GM18507 (cell line): ENCODE measurements at regions not wholly inside any gene's neighbourhood (a gene's known extent, or its start where the extent isn't known, plus 50 kb on each side); places are given as distances from the start of the nearest gene placed in this dataset.

Experiments used
- DNase-seq: peaks from one replicate; pipeline ENCODE4 v3.0.0; 2011; ENCODE audit warnings: low read depth; ENCODE audit not compliant: insufficient read length; ENCODE audit errors: extremely low spot score
- FAIRE-seq: peaks from 2 replicates; lab custom pipeline; 2011; peaks lifted over from hg19 to GRCh38; lab: Jason Lieb, UNC

DNA sequence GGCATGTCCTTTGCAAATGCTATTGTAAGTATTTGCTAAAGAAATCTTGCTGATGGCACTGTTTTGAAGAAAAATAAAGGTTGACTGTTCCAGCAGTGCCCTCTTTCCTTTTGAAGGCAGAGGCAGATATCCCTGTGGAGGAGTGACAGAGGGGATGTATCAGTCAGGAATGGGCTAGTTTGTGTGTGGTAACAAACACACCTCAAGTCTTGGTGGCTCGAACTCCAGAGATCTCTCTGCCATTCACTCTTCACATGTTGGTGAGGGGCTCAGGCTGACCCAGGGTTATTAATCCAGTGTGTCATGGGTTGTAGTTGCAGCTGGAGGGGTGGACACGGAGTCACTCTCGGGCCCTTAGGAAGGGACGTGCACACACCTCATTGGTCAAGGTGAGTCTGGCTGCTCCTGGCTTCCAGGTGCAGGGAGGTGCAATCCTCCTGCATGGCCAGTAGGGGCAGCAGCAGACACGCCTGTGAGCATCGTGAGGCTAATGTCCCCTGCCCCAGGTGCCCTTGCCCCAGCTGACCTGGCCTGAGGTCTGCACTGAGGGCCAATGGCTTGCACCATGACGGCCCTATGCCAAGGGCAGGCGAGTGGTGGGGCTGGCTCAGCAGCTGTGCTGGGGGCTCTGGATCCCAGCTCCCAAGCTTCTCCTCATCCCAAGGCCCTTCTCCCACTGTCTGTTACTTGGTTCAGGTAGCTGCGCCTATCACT lies 146.5 kb downstream of the ASB1 start:
- peak; percentile 54 for DNase-seq
- peak; percentile 44 for FAIRE-seq

DNA sequence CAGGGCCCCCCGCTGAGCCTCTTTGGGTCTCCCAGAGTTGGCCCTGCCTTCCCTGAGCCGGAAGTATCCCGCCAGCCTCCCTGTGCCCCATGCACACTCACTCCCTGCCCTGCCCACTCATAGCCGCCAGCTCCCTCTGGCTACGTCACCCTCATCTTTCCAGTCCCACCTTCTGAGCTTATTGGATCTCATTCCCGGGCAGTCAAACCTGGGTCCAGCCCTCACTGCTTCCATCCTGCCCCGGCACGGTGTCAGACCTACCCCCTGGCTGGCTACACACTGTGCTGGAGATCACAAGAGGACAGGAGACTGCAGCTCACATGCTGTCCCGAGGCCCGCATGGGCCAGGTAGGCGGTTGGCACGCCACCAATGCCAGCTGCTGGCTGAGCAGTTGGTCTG lies 147.2 kb downstream of the ASB1 start:
- DNase-seq (no peak), FAIRE-seq (no peak)

DNA sequence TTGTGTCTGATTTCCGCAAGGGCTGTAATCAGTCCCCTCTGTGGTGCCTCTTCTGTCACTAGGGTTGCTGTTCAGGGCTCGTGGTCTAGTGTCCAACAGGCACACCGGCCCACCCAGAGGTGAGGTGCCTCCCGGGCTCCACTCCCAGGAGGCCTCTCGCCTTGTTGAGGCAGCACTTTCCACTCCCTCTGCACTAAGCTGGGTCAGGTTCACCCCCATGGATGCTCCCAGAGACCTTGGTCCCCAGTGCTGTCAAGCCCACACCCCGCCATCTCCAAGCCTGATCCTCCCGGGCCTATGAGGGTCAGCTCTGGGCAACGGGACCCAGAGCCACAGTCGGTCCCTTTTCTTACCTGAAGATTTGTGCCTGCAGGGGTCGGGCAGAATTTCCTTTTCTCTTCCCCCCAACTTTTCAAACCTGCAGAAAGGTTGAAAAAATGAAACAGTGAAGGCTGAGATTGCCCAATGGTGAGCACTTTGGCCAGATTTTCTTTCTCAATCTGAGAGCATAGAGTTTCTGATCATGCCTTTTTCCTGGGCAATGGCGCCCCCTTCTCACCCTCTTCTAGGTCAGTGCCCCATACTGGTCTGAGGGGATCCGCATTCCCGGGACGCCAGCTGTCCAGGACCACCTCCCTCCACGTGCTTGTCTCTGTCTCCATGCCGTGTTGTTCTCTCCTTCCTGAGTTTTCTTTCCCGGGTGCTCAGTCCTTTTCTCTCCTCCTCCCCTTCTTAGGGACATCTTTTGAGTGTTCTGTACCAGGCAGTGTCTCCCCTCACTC lies 148.0 kb downstream of the ASB1 start:
- no peak for DNase-seq
- no peak for FAIRE-seq

DNA sequence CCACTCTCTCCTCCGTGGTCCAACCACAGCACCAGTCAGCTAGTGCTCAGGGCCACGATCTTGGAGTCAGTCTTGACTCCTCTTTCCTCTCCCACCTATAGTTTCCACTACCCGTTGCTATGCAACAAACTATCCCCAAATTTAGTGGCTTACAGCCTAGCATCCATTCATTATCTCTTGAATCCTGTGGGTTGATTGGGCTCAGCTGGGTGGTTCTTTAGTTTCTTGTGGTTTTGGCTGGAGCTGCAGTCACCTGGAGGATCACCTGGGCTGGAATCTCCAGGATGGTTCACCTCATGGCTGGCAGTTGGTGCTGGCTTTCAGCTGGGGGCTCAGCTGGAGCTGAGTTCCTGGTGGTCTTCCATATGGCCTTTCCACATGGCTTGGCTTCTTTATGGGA lies 149.9 kb downstream of the ASB1 start:
- FAIRE-seq (no peak), DNase-seq (no peak)

DNA sequence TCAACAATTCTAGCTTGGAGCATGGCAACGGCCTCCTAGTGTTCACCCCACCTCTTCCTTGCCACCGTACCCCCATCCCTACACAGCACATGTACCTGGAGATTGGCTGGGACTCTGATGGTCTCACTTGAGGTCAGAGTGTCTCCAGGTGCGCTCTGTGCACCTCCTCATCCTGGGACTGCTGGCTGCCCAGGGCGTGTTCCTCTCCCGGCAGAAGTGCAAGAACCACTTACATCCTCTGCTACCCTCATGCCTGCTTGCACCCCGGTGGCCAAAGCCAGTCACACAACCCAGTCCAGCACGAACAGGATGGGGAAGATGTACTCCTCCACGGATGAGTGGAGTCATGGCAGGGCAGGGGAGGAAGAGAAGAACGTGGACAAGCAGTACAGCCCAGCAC lies 151.5 kb downstream of the ASB1 start:
- no peak for FAIRE-seq
- DNase-seq = no peak

DNA sequence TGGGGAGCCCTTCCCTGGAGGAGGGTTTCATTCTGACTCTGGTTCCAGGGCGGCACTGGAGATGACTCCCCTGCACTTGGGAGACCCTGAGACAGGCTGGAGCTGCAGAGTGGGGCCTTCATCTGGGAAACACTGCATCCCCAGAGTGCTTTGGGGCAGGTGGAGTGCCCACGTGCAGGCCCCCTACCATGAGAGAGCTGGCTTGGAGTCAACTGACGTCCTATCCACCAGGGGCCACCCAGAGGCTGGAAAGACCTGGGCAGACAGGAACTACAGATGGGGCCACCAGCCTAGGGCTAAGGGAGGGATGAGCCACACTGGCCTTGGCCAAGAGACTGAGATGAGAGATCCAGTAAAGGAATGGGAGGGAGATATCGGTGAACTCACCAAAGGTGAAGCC lies 153.8 kb downstream of the ASB1 start:
- FAIRE-seq = no peak
- DNase-seq = no peak

DNA sequence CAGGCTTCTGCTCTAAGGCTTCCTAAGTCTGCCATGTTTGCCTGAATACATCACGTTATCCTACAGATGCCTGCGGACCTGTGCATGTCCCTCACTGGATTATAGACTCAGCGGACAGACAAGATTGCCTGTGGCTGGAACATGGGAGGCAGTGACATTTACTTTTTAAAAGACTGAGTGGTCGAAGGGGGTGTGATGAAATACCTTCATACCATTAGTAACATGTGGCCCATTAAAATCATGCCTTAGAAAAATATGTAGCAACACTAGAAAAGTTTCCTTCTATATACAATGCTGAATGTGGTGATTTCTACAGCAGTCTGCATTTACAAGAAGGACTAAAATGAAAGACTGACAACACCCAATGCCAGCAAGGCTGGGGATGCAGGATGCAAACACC lies 154.4 kb downstream of the ASB1 start:
- FAIRE-seq = no peak
- no peak for DNase-seq

DNA sequence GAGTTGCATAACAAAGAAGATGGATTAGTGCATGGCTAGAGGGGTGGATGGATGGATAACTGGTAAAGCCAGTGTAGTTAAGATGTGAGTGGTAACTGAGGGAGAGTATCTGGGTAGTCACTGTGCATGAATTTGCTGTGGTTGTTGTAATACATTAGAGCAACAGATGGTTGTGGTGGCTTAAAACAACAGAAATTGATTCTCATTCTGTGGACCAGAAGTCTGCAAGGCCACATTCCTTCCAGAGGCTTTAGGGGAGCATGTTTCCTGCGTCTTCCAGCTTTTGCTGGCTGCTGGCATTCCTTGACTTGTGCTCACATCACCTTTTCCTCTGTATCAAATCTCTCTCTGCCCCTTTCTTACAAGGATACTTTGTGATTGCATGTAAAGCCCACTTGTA lies 155.4 kb downstream of the ASB1 start:
- DNase-seq (no peak), FAIRE-seq (no peak)

DNA sequence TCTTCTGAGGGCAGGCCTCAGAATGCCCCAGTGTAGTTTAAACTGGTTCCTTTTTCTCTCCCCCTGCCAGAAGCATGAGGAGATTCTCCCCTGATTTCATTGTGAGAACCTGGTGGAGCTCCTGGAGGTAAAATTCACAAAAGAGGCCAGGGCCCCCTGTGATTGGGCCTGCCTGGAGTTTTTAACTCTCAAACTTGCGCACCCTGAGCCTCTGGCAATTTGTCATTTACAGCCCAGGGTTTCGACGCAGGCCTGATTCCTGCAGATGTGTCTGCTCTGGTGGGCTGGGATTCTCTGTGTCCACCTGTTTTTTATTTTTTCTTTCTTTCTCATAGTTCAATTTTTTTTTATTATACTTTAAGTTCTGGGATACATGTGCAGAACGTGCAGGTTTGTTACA lies 157.9 kb downstream of the ASB1 start:
- no peak for DNase-seq
- FAIRE-seq = no peak

DNA sequence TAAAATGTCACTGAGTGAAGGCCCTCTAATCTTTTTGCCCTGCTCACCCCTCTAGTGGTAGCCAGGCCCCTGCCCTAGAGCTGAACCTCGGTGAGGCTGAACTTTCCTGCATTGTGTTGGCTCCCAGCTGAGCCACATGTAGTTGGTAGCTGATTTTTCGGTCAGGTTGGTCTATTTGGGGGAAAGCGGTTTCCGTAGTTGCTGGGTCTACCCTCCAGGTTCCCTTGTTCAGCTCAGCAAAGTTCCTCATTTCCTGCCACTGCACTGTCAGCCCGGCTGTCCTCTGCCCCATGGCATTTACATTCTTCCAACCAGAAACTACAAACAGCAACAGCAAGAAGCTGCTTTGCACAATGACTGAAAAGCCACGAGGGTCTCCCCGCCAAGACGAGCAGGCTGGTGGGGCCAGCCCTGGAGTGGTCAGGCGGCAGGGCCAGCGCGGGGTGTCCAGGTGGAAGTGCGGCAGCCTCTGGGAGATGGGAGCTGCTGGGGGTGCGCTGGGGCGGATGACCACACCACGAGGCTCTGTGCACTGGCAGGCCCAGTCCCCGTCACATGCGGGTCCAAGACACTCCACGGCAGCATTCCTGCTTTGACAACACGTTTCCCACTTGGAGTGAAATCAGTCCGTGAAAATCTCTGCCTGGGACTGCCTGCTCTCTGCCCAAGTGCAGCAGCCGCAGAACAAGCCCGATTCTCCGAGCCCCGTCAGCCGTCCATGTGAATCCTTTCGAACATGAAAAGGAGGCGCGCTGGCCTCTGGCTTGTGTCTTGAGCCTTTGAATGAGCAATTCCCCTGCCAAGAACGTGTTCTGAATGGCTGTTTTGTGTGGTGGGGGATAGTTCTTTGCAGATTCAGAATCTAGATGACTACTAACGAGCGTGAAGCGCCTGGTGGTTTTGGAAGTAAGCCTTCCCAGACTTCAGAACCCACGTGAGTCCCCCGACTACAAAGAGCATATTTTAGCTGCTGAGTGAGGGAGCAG lies 159.4 kb downstream of the ASB1 start:
- DNase-seq = no peak
- FAIRE-seq = no peak

DNA sequence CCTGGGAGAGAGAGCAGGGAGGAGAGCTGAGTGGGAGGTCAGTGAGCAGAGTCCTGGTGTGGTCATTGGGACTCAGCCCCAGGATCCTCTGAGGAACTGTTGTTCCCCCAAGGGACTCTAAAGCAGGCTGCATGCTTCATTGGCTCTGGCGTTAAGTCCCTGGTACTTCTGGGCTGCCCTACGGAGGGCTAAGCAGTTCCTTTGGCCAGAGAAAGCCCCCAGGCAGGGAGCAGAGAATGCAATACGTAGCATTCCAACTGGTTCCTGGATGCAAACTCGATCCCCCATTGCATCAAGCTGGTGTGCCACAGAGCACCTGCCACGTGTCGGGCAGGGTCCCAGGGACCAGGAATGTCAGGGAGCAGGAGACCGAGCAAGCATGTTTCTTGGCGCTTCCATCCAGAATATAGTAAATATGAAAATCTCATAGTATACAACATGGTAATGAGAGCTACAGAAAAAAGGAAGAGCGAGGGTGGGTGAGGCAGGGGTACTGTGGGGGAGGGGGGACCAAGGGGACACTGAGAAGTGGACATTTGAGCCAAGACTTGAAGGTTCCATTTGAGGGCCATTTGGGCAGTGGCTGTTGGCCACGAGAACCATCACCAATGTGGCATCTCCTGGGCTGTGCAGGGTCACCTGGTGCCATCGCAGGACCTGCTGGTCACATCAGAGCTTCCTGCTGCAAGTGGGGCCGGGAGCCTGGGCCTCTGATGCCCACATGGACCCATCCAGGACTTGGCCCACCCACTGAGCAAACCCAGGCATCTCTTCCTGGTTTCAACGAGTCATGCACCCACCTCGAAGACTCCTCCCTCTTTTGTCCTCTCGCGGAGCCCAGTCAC lies 160.4 kb downstream of the ASB1 start:
- no peak for DNase-seq
- FAIRE-seq = no peak

DNA sequence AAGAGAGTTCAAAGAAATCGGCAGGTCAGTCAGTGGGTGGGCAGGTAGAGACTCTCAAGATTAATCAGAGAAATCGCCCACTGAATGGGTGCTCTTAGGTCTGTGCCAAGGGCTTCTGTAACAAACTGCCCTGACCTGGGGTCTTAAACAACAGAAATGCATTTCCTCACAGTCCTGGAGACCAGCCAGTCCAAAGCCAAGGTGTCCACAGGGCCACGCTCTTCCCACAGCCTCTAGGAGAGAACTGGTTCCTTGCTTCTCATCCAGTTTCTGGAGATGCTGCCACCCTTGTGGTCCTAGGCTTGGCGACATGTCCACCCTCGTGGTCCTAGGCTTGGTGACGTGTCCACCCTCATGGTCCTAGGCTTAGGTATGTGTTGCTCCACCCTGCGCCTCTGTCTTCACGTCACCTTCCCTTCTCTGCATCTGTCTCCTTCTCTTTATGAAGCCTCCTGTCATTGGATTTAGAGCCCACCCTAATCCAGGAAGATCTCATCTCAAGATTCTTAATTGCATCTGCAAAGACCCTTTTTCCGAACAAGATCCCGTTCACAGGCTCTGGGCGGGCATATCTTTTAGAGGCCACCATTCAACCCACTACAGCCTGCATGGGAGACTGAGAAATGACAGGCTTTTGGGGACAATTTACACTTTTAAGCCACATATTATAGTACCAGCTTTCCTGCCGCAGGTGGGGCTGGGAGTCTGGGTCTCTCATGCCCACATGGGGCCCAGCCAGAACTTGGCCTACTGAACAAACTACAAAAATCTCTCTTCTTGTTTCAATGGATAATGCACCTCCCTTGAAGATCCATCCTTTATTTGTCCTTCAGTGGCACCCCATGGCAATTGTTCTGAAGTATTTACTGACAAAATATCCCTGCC lies 161.3 kb downstream of the ASB1 start:
- FAIRE-seq (no peak), DNase-seq (no peak)

DNA sequence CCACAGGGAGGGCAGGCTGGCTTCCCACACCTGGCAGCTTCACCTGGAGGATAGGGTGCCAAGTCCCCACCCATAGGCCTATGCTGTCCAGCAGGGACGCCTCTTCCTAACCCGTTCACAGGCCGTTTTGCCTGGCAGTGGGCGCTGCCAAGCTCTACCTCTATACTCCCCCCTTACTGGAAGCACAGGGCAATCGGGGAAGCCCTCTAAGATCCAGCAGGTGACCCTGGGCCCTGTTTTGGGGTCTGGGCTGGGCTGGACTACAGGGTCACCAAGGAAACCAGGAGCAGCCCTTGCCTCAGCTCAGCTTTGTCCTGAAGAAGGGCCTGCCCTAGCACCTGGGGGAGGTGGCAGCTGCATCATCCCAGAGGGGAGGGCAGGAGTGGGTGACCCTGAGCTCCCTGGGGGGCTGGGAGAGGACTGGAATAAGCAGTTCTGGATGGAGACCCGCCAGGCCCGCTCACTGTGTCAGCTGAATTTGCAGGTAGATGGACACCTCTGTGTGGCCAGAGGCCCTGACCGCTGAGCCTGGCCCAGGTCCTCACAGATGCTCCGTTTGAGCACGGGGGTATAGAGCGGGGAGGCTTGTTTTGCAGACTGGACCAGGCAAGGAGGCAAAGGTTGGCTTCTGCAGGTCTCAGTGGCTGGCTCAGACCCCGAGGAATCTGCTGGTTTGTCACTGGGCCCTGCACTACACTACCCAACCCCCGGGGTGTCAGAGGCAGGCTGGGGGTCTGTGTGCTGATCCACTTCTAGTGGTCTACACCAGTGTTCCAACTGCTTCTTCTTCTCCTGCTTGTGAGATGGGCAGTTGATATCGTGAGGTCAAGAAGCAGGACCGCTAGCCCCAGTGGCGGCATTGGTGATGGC lies 163.1 kb downstream of the ASB1 start:
- FAIRE-seq = no peak
- no peak for DNase-seq

DNA sequence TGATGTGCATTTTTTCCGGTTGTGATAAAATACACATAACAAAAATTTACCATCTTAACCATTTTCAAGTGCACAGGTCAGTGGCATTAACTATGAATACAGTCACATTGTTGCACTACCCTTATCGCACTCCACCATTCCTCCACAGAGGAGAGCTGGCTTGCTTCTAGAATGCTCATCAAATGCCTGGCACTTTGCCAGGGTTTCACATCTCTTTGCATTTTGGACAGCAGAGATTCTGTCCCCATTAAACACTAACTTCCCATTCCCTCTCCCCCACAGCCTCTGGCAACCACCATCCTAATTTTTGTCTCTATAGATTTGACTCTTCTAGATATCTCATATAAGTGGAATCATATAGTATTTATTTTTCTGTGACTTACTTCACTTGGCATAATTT lies 165.0 kb downstream of the ASB1 start:
- no peak for DNase-seq
- FAIRE-seq = no peak

DNA sequence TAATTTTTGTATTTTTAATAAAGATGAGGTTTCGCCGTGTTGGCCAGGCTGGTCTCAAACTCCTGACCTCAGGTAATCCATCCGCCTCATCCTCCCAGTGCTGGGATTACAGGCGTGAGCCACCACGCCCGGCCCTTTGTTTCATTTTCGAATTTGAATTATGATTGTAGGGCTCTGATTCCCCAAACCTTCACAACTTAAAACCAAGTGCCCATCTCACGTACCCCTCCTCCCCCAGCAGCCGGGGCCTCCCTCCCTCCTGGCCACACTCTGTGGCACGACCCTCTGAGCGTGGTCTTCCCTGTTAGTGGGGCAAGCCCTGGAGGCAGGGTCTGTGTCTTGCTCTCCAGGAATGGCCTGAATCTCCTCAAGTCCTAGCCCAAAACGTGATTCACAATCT lies 166.5 kb downstream of the ASB1 start:
- no peak for DNase-seq
- no peak for FAIRE-seq

DNA sequence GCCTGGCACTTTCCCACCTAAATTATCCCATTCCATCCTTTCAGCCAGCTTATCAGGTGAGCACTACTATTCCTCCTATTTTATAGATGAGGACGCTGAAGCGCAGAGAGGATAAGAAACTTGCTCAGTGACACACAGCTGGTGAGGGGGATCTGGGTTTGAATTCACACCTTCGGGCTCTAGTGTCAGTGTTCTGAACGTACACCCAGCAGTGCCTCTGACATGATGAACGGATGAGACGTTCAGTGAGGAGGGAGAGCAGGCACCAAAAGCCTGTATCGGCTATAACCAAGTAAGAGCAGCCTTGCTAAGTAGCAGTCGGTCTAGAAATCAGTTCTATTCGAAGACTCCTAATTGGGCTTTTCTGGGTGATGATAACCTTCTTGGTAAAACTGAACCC lies 167.0 kb downstream of the ASB1 start:
- no peak for FAIRE-seq
- no peak for DNase-seq
